GM12878 (cell line): ENCODE measurements at regions not wholly inside any gene's neighbourhood (a gene's known extent, or its start where the extent isn't known, plus 50 kb on each side); places are given as distances from the start of the nearest gene placed in this dataset.

Experiments
- CTCF ChIP-seq, 3 experiments: IDR thresholded peaks in 2 of 3; conservative IDR thresholded peaks in 1 of 3; 2 replicates each; pipeline ENCODE4 v1.5.1; 2011; ENCODE audit warnings: low read depth in 3 of 3, low read length in 3 of 3, mild to moderate bottlenecking in 3 of 3, control low read depth in 2 of 3, moderate library complexity in 2 of 3, inconsistent platforms in 1 of 3, mixed read lengths in 1 of 3; ENCODE audit not compliant: control insufficient read depth in 2 of 3, insufficient read depth in 1 of 3; ENCODE audit errors: extremely low read depth in 1 of 3
- EP300 ChIP-seq, 2 experiments: fragments of 150-350 bp in 1 of 2; IDR thresholded peaks; 2 replicates each; pipeline ENCODE4 v1.6.1; 2011 to 2012; ENCODE audit warnings: low read depth in 2 of 2, low read length in 2 of 2, borderline replicate concordance in 1 of 2, improper control_type of control experiment in 1 of 2, inconsistent platforms in 1 of 2; ENCODE audit not compliant: control insufficient read depth in 1 of 2
- MXI1 ChIP-seq: fragments of 150-350 bp; IDR thresholded peaks from 2 replicates; pipeline ENCODE4 v1.6.1; 2011; ENCODE audit warnings: low read depth, mild to moderate bottlenecking, inconsistent platforms, low read length, improper control_type of control experiment
- TF ChIP-seq, protein P1 (sequence below): fragments of 450-650 bp; IDR thresholded peaks from 2 replicates; pipeline ENCODE4 v1.6.1; 2017; ENCODE audit warnings: mild to moderate bottlenecking, low read depth, inconsistent platforms; ENCODE audit not compliant: poor library complexity, severe bottlenecking

- no peak for TF ChIP-seq MXI1
- TF ChIP-seq, protein P1, sequence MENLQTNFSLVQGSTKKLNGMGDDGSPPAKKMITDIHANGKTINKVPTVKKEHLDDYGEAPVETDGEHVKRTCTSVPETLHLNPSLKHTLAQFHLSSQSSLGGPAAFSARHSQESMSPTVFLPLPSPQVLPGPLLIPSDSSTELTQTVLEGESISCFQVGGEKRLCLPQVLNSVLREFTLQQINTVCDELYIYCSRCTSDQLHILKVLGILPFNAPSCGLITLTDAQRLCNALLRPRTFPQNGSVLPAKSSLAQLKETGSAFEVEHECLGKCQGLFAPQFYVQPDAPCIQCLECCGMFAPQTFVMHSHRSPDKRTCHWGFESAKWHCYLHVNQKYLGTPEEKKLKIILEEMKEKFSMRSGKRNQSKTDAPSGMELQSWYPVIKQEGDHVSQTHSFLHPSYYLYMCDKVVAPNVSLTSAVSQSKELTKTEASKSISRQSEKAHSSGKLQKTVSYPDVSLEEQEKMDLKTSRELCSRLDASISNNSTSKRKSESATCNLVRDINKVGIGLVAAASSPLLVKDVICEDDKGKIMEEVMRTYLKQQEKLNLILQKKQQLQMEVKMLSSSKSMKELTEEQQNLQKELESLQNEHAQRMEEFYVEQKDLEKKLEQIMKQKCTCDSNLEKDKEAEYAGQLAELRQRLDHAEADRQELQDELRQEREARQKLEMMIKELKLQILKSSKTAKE: no peak
- no peak for TF ChIP-seq CTCF (IDR thresholded peaks at IDR 0.05 in 2 of 3, conservative IDR thresholded peaks at IDR 0.05 in 1 of 3; ENCODE audit: control insufficient read depth in 2 of 3, extremely low read depth in 1 of 3, insufficient read depth in 1 of 3, low read depth in 3 of 3, low read length in 3 of 3)
- no peak for TF ChIP-seq EP300 (IDR thresholded peaks at IDR 0.05; ENCODE audit: borderline replicate concordance in 1 of 2, control insufficient read depth in 1 of 2, low read depth in 2 of 2, low read length in 2 of 2)
Observed at GRCh38 chr7:26958834-26959233, 94.4 kb upstream of the SKAP2 start.
